Osteoblast (primary cell): ENCODE measurements at regions not wholly inside any gene's neighbourhood (a gene's known extent, or its start where the extent isn't known, plus 50 kb on each side); places are given as distances from the start of the nearest gene placed in this dataset.

ENCODE experiments used
- DNase-seq: peaks from one replicate; pipeline ENCODE4 v3.0.0; 2011; ENCODE audit warnings: low spot score, mixed read lengths; ENCODE audit not compliant: insufficient read length; ENCODE audit errors: missing footprints
- H2AFZ ChIP-seq: 2 replicates; pipeline ENCODE4 v1.6.0; 2011; ENCODE audit warnings: mild to moderate bottlenecking, low read length
- H3K27ac ChIP-seq: 2 replicates; pipeline ENCODE4 v1.5.1; 2011; ENCODE audit warnings: mild to moderate bottlenecking, low read depth, low read length, moderate library complexity
- H3K27me3 ChIP-seq: 2 replicates; pipeline ENCODE4 v1.6.0; 2012; ENCODE audit warnings: mild to moderate bottlenecking, control low read depth, inconsistent platforms, low read length, moderate library complexity; ENCODE audit not compliant: insufficient read depth
- H3K36me3 ChIP-seq: 2 replicates; pipeline ENCODE4 v1.5.1; 2011; ENCODE audit warnings: mild to moderate bottlenecking, low read length, control low read depth, moderate library complexity; ENCODE audit not compliant: insufficient read depth
- H3K4me1 ChIP-seq: 2 replicates; pipeline ENCODE4 v1.5.1; 2011; ENCODE audit warnings: mild to moderate bottlenecking, low read length, control low read depth, moderate library complexity; ENCODE audit not compliant: insufficient read depth
- H3K4me2 ChIP-seq: 2 replicates; pipeline ENCODE4 v1.6.0; 2011; ENCODE audit warnings: mild to moderate bottlenecking, low read length; ENCODE audit not compliant: insufficient read depth
- H3K4me3 ChIP-seq: fragments of 200-600 bp; sonication (generic); 3 replicates; pipeline ENCODE4 v1.5.1; 2012; ENCODE audit warnings: mild to moderate bottlenecking, low read length, inconsistent platforms; ENCODE audit not compliant: insufficient read depth
- H3K79me2 ChIP-seq: 2 replicates; pipeline ENCODE4 v1.6.0; 2012; ENCODE audit warnings: mild to moderate bottlenecking, low read length, control low read depth, inconsistent platforms; ENCODE audit not compliant: insufficient read depth
- H3K9me3 ChIP-seq: 2 replicates; pipeline ENCODE4 v1.5.1; 2011; ENCODE audit warnings: low read depth, low read length, control low read depth
- H4K20me1 ChIP-seq: 2 replicates; pipeline ENCODE4 v1.6.0; 2012; ENCODE audit warnings: mild to moderate bottlenecking, low read length, control low read depth; ENCODE audit not compliant: insufficient read depth
- CTCF ChIP-seq: IDR thresholded peaks from 2 replicates; pipeline ENCODE4 v1.5.1; 2011; ENCODE audit warnings: mild to moderate bottlenecking, low read depth, low read length, moderate library complexity; ENCODE audit errors: extremely low read depth

DNA sequence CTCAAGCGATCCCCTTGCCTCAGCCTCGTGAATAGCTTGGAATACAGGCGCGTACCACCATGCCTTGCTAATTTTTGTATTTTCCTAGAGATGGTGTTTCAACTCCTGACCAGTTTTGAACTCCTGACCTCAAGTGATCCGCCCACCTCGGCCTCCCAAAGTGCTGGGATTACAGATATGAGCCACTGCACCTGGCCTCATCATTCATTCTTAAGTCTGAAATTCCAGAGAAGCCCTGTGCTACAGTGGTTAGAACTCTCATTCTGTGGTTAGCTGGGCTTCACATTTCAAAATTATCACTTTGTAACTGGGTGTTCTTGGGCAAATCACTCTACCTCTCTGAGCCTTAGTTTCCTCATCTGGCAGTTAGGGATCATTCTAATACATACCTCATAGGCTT is 86.1 kb upstream of the POU3F1 start:
- Histone ChIP-seq H4K20me1 (no peaks in the 10 kb centered on the region), H3K27me3 (peaks cover 12% of the 10 kb centered on the region), H3K4me1 (peaks cover 29% of the 10 kb centered on the region), H3K9me3 (no peaks in the 10 kb centered on the region), H3K4me3 (no peak overlapping the region), H3K4me2 (no peak overlapping the region), H3K36me3 (no peaks in the 10 kb centered on the region), H3K27ac (no peak overlapping the region), H3K79me2 (no peaks in the 10 kb centered on the region), H2AFZ (no peak overlapping the region)
- TF ChIP-seq CTCF: no peak
- no peak for DNase-seq

DNA sequence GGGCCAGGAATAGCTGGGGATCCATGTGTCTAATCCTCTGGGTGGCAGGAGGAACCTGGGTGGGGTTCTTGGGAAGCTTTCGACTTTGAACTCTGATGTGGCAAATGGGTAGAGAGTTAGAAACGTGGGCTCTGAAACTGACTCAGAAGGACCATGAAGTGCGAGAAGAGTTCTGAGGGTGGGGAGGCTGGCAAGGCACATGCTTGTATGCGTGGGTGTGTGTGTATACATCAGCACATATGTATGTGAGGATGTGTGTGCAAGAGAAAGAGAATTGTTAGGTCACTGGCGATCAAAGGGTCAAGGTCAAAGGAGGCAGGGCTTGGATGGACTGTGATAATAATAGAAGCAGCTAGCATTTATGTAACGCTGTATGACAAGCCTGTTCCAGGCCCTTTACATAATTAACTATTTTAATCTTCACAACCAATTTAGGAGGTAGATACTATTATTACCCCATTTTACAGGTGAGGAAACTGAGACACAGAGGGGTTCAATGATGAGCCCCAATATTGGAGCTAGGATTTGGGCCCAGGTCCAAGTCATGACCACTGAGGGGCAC is 84.5 kb upstream of the POU3F1 start:
- Histone ChIP-seq H3K9me3 (no peaks in the 10 kb centered on the region), H3K4me3 (no peak overlapping the region), H4K20me1 (no peaks in the 10 kb centered on the region), H3K27ac (no peak overlapping the region), H3K27me3 (peaks cover 12% of the 10 kb centered on the region), H2AFZ (no peak overlapping the region), H3K4me1 (peaks cover 35% of the 10 kb centered on the region), H3K79me2 (no peaks in the 10 kb centered on the region), H3K36me3 (no peaks in the 10 kb centered on the region), H3K4me2 (no peak overlapping the region)
- DNase-seq: peak; percentile 89
- TF ChIP-seq CTCF: no peak

- Histone ChIP-seq H3K4me3 (no peak overlapping the region), H3K9me3 (no peaks in the 10 kb centered on the region), H3K36me3 (no peaks in the 10 kb centered on the region), H3K4me2 (no peak overlapping the region), H3K27ac (no peak overlapping the region), H3K27me3 (peaks cover 9% of the 10 kb centered on the region), H3K4me1 (peaks cover 35% of the 10 kb centered on the region), H4K20me1 (no peaks in the 10 kb centered on the region), H3K79me2 (no peaks in the 10 kb centered on the region), H2AFZ (peak overlapping the region; percentile 20)
- TF ChIP-seq CTCF: no peak
- DNase-seq: peak; percentile 90
These were observed 83.4 kb upstream of the POU3F1 start for GRCh38 chr1:38129971-38130370.

- H3K9me3 ChIP-seq: no peaks in the 10 kb centered on the region
- H2AFZ ChIP-seq: no peak overlapping the region
- DNase-seq: no peak
- H3K79me2 ChIP-seq: no peaks in the 10 kb centered on the region
- no peak for TF ChIP-seq CTCF
- no peak overlapping the region for H3K4me2 ChIP-seq
- H3K36me3 ChIP-seq: no peaks in the 10 kb centered on the region
- no peak overlapping the region for H3K4me3 ChIP-seq
- no peaks in the 10 kb centered on the region for H4K20me1 ChIP-seq
- H3K4me1 ChIP-seq: peaks cover 35% of the 10 kb centered on the region
- H3K27ac ChIP-seq: no peak overlapping the region
- peaks cover 4% of the 10 kb centered on the region for H3K27me3 ChIP-seq
These were observed 82.9 kb upstream of the POU3F1 start for GRCh38 chr1:38129473-38129872.
